ENCODE measurements at regions not wholly inside any gene's neighbourhood (a gene's known extent, or its start where the extent isn't known, plus 50 kb on each side); places are given as distances from the start of the nearest gene placed in this dataset.

- no peak overlapping the region for H3K9ac ChIP-seq (ENCODE audit: low read length)
- no peaks in the 10 kb centered on the region for H3K9me3 ChIP-seq (ENCODE audit: insufficient read depth, low read length)
- H3K36me3 ChIP-seq (replicated peaks; ENCODE audit: low read depth, low read length) = no peaks in the 10 kb centered on the region
- no peaks in the 10 kb centered on the region for H3K4me1 ChIP-seq (ENCODE audit: low read length)
- no peaks in the 10 kb centered on the region for H4K20me1 ChIP-seq (ENCODE audit: insufficient read depth, low read length)
- H3K79me2 ChIP-seq (ENCODE audit: low read length) = no peaks in the 10 kb centered on the region
- TF ChIP-seq CTCF (IDR thresholded peaks at IDR 0.05; ENCODE audit: low read depth, low read length) (no peak), EZH2phosphoT487 (IDR thresholded peaks at IDR 0.05; ENCODE audit: low read depth) (no peak)
- H2AFZ ChIP-seq (ENCODE audit: low read depth, low read length) = no peak overlapping the region
- H3K4me2 ChIP-seq (ENCODE audit: low read length) = no peak overlapping the region
- H3K4me3 ChIP-seq (ENCODE audit: low read length) = no peak overlapping the region
- peaks cover 3% of the 10 kb centered on the region; the same call in 1 of the 2 replicates for H3K27me3 ChIP-seq (ENCODE audit: low read depth, low read length)
- H3K27ac ChIP-seq (ENCODE audit: low read length) = no peak overlapping the region
Observed at GRCh38 chr14:31986405-31986804, 90.7 kb upstream of the ARHGAP5 start.

- H3K79me2 ChIP-seq (ENCODE audit: low read length) = no peaks in the 10 kb centered on the region
- TF ChIP-seq CTCF (IDR thresholded peaks at IDR 0.05; ENCODE audit: low read depth, low read length) = no peak
- TF ChIP-seq EZH2phosphoT487 (IDR thresholded peaks at IDR 0.05; ENCODE audit: low read depth) = no peak
- no peak overlapping the region for H3K27ac ChIP-seq (ENCODE audit: low read length)
- no peak overlapping the region for H3K4me2 ChIP-seq (ENCODE audit: low read length)
- no peaks in the 10 kb centered on the region for H3K36me3 ChIP-seq (replicated peaks; ENCODE audit: low read depth, low read length)
- H3K4me1 ChIP-seq (ENCODE audit: low read length) = no peaks in the 10 kb centered on the region
- H3K9me3 ChIP-seq (ENCODE audit: insufficient read depth, low read length) = no peaks in the 10 kb centered on the region
- no peak overlapping the region for H3K4me3 ChIP-seq (ENCODE audit: low read length)
- no peak overlapping the region for H2AFZ ChIP-seq (ENCODE audit: low read depth, low read length)
- H3K9ac ChIP-seq (ENCODE audit: low read length) = no peak overlapping the region
- H3K27me3 ChIP-seq (ENCODE audit: low read depth, low read length) = peaks cover 3% of the 10 kb centered on the region; the same call in 1 of the 2 replicates
- no peaks in the 10 kb centered on the region for H4K20me1 ChIP-seq (ENCODE audit: insufficient read depth, low read length)
Observed at GRCh38 chr14:31987721-31988120, 89.4 kb upstream of the ARHGAP5 start.

- Histone ChIP-seq H3K4me3 (ENCODE audit: low read length) (no peak overlapping the region), H3K9me3 (ENCODE audit: insufficient read depth, low read length) (no peaks in the 10 kb centered on the region), H3K36me3 (replicated peaks; ENCODE audit: low read depth, low read length) (no peaks in the 10 kb centered on the region), H2AFZ (ENCODE audit: low read depth, low read length) (no peak overlapping the region), H3K4me2 (ENCODE audit: low read length) (no peak overlapping the region), H3K4me1 (ENCODE audit: low read length) (no peaks in the 10 kb centered on the region), H3K27me3 (ENCODE audit: low read depth, low read length) (peaks cover 3% of the 10 kb centered on the region; the same call in 1 of the 2 replicates), H4K20me1 (ENCODE audit: insufficient read depth, low read length) (no peaks in the 10 kb centered on the region), H3K79me2 (ENCODE audit: low read length) (no peaks in the 10 kb centered on the region), H3K27ac (ENCODE audit: low read length) (no peak overlapping the region), H3K9ac (ENCODE audit: low read length) (no peak overlapping the region)
- TF ChIP-seq EZH2phosphoT487 (IDR thresholded peaks at IDR 0.05; ENCODE audit: low read depth) (no peak), CTCF (IDR thresholded peaks at IDR 0.05; ENCODE audit: low read depth, low read length) (no peak)
Observed at GRCh38 chr14:31988244-31988643, 88.9 kb upstream of the ARHGAP5 start.

- no peaks in the 10 kb centered on the region for H3K36me3 ChIP-seq (replicated peaks; ENCODE audit: low read depth, low read length)
- no peaks in the 10 kb centered on the region for H3K4me1 ChIP-seq (ENCODE audit: low read length)
- no peaks in the 10 kb centered on the region for H4K20me1 ChIP-seq (ENCODE audit: insufficient read depth, low read length)
- no peak overlapping the region for H3K9ac ChIP-seq (ENCODE audit: low read length)
- H3K79me2 ChIP-seq (ENCODE audit: low read length) = no peaks in the 10 kb centered on the region
- H3K4me2 ChIP-seq (ENCODE audit: low read length) = no peak overlapping the region
- no peak for TF ChIP-seq EZH2phosphoT487 (IDR thresholded peaks at IDR 0.05; ENCODE audit: low read depth)
- TF ChIP-seq CTCF (IDR thresholded peaks at IDR 0.05; ENCODE audit: low read depth, low read length) = no peak
- no peak overlapping the region for H2AFZ ChIP-seq (ENCODE audit: low read depth, low read length)
- H3K9me3 ChIP-seq (ENCODE audit: insufficient read depth, low read length) = no peaks in the 10 kb centered on the region
- H3K4me3 ChIP-seq (ENCODE audit: low read length) = no peak overlapping the region
- no peak overlapping the region for H3K27ac ChIP-seq (ENCODE audit: low read length)
- peaks cover 3% of the 10 kb centered on the region; the same call in 1 of the 2 replicates for H3K27me3 ChIP-seq (ENCODE audit: low read depth, low read length)
Observed at GRCh38 chr14:31990183-31990857, 86.8 kb upstream of the ARHGAP5 start.

All from OCI-LY3 (cell line).